Prostate gland (tissue), 2 donors: ENCODE measurements at regions not wholly inside any gene's neighbourhood (a gene's known extent, or its start where the extent isn't known, plus 50 kb on each side); places are given as distances from the start of the nearest gene placed in this dataset.
A peak's percentile ranks its signal among the peaks of the same experiment; 100 is the strongest.

ENCODE experiments used
- DNase-seq: peaks from one replicate; pipeline ENCODE4 v3.0.0-alpha.2; 2019; ENCODE audit warnings: low spot score
- H3K27ac ChIP-seq, 2 donors: fragments of 200-600 bp; sonication (generic); 2 replicates each; pipeline ENCODE4 v1.5.1; 2017 to 2019
- H3K27me3 ChIP-seq: fragments of 200-600 bp; sonication (generic); replicated peaks from 2 replicates; pipeline ENCODE4 v1.5.1; 2019; ENCODE audit not compliant: insufficient read depth
- H3K36me3 ChIP-seq, 2 donors: fragments of 200-600 bp; sonication (generic); 1 replicate in 1 of 2; 2 replicates in 1 of 2; pipeline versions ENCODE4 v1.5.1 to v1.8.1; 2017 to 2019
- H3K4me1 ChIP-seq: fragments of 200-600 bp; sonication (generic); replicated peaks from 2 replicates; pipeline ENCODE4 v1.5.1; 2019
- H3K4me3 ChIP-seq, 2 donors: fragments of 200-600 bp; sonication (generic); 2 replicates each; pipeline ENCODE4 v1.5.1; 2017 to 2019
- H3K9me3 ChIP-seq: fragments of 200-600 bp; sonication (generic); 2 replicates; pipeline ENCODE4 v1.5.1; 2017
- POLR2A ChIP-seq: fragments of 450-650 bp; IDR thresholded peaks from one replicate; pipeline ENCODE4 v1.6.1; 2016; ENCODE audit warnings: antibody characterized with exemption, mild to moderate bottlenecking
- POLR2AphosphoS5 ChIP-seq: sonication (generic); formaldehyde crosslinking; IDR thresholded peaks from one replicate; pipeline ENCODE4 v1.6.1; 2017; ENCODE audit warnings: antibody characterized with exemption
- WGBS: methylation state at CpG from one replicate; pipeline ENCODE4 v1.1.5; 2018; 5-methylcytosine and 5-hydroxymethylcytosine counted together
- intact Hi-C: fragments of 100-400 bp; cut with DNase I; formaldehyde crosslinking; loops from one replicate; pipeline ENCODE4 v1.14.2; 2022
- TF ChIP-seq, protein P1 (sequence below), 4 experiments: fragments of 200-600 bp in 2 of 4; fragments of 450-650 bp in 2 of 4; sonication (generic) in 2 of 4; IDR thresholded peaks; 1 replicate in 3 of 4; 2 replicates in 1 of 4; pipeline ENCODE4 v1.5.1; 2016 to 2019; ENCODE audit warnings: antibody characterized with exemption in 4 of 4, mild to moderate bottlenecking in 2 of 4, moderate library complexity in 2 of 4

DNA sequence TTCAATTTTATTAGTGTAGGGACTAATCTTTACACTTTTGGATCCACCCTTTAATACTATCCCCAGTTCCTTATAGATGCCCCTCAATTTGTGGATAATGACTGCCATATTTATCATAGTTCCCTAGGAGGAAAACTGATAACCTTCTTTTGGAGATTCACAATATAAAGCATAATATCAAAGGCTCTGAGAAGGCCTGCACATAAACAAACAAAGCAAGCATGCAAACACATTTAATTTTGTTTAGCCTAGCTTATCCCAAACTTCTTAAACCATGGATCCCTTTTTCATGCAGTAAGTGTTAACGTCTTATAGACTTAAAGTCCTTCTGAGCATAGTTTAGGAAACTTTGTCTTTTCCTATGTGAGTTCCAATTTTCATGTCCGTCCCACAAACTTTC is 290.4 kb upstream of the TBX3 start:
- no peak overlapping the region for H3K4me3 ChIP-seq
- H3K9me3 ChIP-seq: no peaks in the 10 kb centered on the region
- H3K36me3 ChIP-seq: no peaks in the 10 kb centered on the region
- intact Hi-C loops: no loop called here
- no peaks in the 10 kb centered on the region for H3K4me1 ChIP-seq
- no peaks in the 10 kb centered on the region for H3K27me3 ChIP-seq
- 99% methylated on average over 2 of the region's 2 CpGs for WGBS
- H3K27ac ChIP-seq: no peak overlapping the region
- TF ChIP-seq POLR2A (no peak), POLR2AphosphoS5 (no peak)
- TF ChIP-seq, protein P1, sequence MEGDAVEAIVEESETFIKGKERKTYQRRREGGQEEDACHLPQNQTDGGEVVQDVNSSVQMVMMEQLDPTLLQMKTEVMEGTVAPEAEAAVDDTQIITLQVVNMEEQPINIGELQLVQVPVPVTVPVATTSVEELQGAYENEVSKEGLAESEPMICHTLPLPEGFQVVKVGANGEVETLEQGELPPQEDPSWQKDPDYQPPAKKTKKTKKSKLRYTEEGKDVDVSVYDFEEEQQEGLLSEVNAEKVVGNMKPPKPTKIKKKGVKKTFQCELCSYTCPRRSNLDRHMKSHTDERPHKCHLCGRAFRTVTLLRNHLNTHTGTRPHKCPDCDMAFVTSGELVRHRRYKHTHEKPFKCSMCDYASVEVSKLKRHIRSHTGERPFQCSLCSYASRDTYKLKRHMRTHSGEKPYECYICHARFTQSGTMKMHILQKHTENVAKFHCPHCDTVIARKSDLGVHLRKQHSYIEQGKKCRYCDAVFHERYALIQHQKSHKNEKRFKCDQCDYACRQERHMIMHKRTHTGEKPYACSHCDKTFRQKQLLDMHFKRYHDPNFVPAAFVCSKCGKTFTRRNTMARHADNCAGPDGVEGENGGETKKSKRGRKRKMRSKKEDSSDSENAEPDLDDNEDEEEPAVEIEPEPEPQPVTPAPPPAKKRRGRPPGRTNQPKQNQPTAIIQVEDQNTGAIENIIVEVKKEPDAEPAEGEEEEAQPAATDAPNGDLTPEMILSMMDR (IDR thresholded peaks at IDR 0.05): no peak
- DNase-seq: no peak

DNA sequence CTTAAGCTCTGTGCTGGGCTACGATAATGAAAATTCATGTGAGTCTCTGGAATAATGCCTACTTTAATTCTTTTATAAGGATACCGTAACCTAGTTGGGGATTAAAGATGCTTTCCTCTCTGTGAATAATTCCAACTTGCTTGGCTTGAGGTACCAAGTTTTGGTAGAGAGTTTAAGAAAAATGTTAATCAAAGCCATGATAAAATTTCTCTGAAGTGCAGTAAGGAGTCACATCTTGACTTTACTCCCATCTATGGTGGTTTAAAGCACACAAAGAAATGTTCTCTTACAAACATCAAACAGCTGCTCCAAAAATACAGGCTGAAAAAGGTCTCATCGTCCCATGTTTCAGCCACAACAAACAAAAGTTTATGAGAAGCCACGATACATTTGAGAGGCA is 284.8 kb upstream of the TBX3 start:
- no peak for DNase-seq
- H3K27ac ChIP-seq: no peak overlapping the region
- TF ChIP-seq, protein P1 (IDR thresholded peaks at IDR 0.05): no peak
- peak; percentile 21 for TF ChIP-seq POLR2AphosphoS5
- H3K27me3 ChIP-seq: no peaks in the 10 kb centered on the region
- H3K4me1 ChIP-seq: no peaks in the 10 kb centered on the region
- H3K9me3 ChIP-seq: no peaks in the 10 kb centered on the region
- H3K36me3 ChIP-seq: no peaks in the 10 kb centered on the region
- H3K4me3 ChIP-seq: no peak overlapping the region
- 40% methylated on average over 4 of the region's 4 CpGs for WGBS
- intact Hi-C loops: no loop called here

DNA sequence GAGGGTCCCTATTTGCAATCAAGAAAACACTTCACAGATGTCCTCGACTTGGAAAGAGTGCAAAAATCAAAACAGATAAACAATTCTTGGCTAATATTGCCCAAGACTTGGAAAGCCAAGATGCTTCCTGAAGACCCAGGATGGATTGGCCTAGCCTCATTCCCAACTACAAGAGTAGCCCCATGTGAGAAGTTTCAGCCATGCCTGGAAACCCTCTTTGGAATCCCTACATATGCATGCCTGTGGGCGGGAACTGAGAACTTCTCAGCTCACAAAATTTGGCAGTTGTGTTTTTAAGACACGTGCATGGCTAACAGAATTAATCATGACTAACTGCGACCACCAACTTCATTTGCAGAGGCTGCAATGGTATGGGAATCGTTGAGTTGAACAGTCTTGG is 283.2 kb upstream of the TBX3 start:
- intact Hi-C loops: no loop called here
- Histone ChIP-seq H3K36me3 (no peaks in the 10 kb centered on the region), H3K27me3 (no peaks in the 10 kb centered on the region), H3K4me3 (no peak overlapping the region), H3K4me1 (no peaks in the 10 kb centered on the region), H3K9me3 (no peaks in the 10 kb centered on the region), H3K27ac (no peak overlapping the region)
- TF ChIP-seq POLR2A (no peak), POLR2AphosphoS5 (no peak)
- TF ChIP-seq, protein P1 (IDR thresholded peaks at IDR 0.05): no peak
- 88% methylated on average over 5 of the region's 5 CpGs for WGBS
- no peak for DNase-seq

DNA sequence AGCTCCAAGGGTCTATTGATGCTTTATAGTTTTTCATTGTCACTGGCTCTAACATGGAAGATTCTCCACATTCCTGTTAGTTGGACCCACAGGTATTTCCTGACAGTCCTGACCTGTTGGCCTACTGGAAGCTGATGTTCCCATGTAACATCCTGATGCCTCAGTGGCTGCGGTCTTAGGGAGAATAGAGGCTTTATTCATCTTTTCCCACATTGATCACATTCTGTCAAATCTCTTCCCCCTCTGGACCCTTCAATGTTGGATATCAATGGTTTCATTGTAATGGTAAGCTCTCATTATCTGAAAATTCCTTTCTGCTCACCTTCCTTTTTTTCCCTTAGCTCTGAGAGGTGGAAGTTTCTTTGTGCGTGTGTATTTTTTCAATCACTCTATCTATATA is 280.9 kb upstream of the TBX3 start:
- H3K4me3 ChIP-seq: no peak overlapping the region
- DNase-seq: no peak
- intact Hi-C loops: no loop called here
- H3K27ac ChIP-seq: no peak overlapping the region
- TF ChIP-seq POLR2AphosphoS5 (no peak), POLR2A (no peak)
- TF ChIP-seq, protein P1 (IDR thresholded peaks at IDR 0.05): no peak
- no peaks in the 10 kb centered on the region for H3K27me3 ChIP-seq
- no peaks in the 10 kb centered on the region for H3K4me1 ChIP-seq
- no peaks in the 10 kb centered on the region for H3K36me3 ChIP-seq
- 92% methylated on average over 2 of the region's 2 CpGs for WGBS
- H3K9me3 ChIP-seq: no peaks in the 10 kb centered on the region

DNA sequence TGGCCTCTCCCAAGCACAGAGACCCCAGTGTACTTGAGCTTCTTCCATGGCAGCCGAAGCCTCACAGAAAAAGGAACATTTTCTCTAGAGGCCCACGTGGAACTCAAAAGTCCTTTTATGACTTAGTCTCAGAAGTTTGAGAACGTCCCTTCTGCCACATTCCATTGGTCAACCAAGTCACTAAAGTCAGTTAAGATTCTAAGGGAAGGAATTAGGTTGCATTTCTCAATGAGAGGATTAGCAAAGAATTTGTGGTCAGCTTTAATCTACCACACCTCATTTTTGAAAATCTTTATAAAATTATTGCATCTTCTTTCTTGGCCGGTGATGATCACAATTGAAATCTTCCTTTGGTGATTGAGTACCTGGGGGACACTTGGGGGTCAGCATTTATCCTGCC is 279.9 kb upstream of the TBX3 start:
- DNase-seq: no peak
- no peaks in the 10 kb centered on the region for H3K9me3 ChIP-seq
- WGBS: 92% methylated on average over 4 of the region's 4 CpGs
- no peaks in the 10 kb centered on the region for H3K36me3 ChIP-seq
- H3K4me3 ChIP-seq: no peak overlapping the region
- intact Hi-C loops: no loop called here
- no peaks in the 10 kb centered on the region for H3K27me3 ChIP-seq
- H3K4me1 ChIP-seq: no peaks in the 10 kb centered on the region
- H3K27ac ChIP-seq: no peak overlapping the region
- TF ChIP-seq POLR2AphosphoS5: no peak
- TF ChIP-seq POLR2A: no peak
- TF ChIP-seq, protein P1 (IDR thresholded peaks at IDR 0.05): no peak
